PC-3 (cell line): ENCODE measurements at regions not wholly inside any gene's neighbourhood (a gene's known extent, or its start where the extent isn't known, plus 50 kb on each side); places are given as distances from the start of the nearest gene placed in this dataset.

ENCODE experiments used
- CTCF ChIP-seq: fragments of 300-600 bp; sonication (generic); conservative IDR thresholded peaks from 2 replicates; pipeline ENCODE4 v1.5.1; 2017; ENCODE audit warnings: antibody characterized with exemption, low read depth, mild to moderate bottlenecking, low read length
- EZH2 ChIP-seq: fragments of 300-600 bp; sonication (generic); IDR thresholded peaks from one replicate; pipeline ENCODE4 v1.6.1; 2017; ENCODE audit warnings: antibody characterized with exemption, mild to moderate bottlenecking, low read length; ENCODE audit not compliant: unreplicated experiment
- EZH2phosphoT487 ChIP-seq: fragments of 300-600 bp; sonication (generic); IDR thresholded peaks from 2 replicates; pipeline ENCODE4 v1.6.1; 2018; ENCODE audit warnings: mild to moderate bottlenecking, antibody characterized with exemption, low read length, borderline replicate concordance

GRCh38 chr3:36211652-36211999, 168.7 kb upstream of the STAC start:
- TF ChIP-seq CTCF (no peak), EZH2 (no peak), EZH2phosphoT487 (no peak)
